NCI-H128 (cell line): ENCODE measurements at regions not wholly inside any gene's neighbourhood (a gene's known extent, or its start where the extent isn't known, plus 50 kb on each side); places are given as distances from the start of the nearest gene placed in this dataset.

ENCODE experiments used
- DNase-seq: peaks from one replicate; lab custom pipeline; 2025; ENCODE audit not compliant: unreplicated experiment; lab: John Stamatoyannopoulos, UW

DNA sequence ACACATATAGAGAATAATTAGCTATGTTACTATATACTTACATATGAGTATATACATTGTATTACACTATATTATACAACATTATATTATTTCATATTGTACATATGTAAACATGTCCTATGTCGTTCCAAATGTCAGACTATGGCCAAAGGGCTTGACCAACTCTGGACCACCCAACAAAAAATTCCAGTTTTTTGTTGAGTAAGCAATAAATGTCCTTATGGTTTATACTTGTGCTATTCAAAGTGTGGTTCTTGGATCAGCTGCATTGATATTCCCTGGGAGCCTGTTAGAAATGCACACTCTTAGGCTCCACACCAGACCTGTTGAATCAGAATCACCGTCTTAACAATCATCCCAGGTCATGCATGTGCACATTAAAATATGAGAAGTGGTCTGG, 225.4 kb upstream of the ZFP64 start:
- DNase-seq = no peak

DNA sequence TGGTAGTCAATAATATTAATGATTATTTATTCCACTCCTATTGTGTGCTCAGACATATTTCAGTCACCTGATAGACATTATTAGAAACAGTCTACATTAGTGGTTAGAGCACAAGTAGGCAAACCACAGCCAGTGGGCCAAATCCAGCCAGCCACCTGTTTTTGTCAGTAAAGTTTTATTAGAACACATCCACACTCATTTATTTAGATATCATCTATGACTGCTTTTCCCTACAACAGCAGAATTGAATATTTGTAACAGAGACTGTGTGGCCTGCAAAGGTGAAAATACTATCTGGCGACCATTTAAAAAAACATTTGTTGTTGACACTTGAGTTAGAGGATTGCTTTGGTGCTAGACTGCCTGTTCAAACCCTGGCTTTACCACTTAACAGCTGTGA, 220.0 kb upstream of the ZFP64 start:
- no peak for DNase-seq

DNA sequence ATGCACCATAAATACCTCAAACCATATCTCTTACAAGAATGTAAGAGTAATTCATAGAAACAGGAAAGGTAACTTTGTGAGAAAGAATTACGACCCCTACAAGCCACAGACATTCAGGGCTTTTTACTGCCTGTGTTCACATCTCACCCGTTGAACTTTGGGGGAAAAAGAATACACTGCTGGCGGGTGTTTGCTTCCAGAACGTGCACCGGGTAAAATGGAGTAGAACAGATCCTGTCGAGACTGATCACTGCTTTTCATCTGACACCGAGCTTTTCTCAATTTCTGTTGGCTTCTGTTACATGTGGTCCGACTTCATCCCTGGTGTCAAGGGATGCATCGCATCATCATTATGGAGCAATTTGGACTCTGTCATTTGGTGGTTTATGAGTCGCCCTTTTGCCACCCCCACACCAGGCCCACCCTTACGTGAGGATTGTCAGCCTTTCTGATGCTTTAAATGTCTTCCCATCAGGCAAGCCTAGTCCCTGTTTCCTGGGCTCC, 219.2 kb upstream of the ZFP64 start:
- no peak for DNase-seq

DNA sequence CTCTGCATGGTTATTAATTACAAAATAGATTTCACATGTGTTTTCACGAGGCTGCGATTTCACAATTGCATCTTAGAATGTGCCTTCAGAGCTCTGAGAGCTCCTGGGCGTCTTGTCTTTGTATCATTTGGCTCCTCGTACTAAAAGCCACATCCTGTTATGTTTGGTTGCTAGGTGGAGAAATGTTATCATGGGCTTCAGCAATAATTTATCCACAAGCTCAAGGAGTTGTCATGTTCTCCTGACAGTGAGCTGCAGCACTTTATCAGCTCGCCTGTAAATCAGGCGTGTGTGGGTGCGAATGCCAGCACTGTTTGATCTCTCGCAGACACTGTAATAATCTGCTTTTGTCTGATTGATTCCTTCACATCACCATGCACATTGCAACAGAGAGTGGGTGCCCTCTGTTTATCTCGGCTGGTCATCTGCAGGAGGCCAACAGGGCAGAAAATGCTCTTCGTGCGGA, 218.6 kb upstream of the ZFP64 start:
- no peak for DNase-seq

DNA sequence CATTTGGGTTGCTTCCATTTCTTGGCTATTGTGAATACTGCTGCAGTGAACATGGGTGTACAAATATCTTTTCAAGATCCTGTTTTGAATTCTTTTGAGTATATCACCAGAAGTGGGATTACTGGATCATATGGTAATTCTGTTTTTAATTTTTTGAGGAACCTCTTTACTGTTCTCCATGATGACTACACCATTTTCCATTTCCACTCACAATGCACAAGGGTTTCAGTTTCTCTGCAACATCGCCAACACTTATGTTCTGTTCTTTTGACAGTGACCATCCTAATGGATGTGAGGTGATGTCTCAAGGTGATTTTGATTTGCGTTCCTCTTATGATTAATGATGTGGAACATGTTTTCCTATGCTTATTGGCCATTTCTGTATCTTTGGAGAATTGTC, 214.4 kb upstream of the ZFP64 start:
- DNase-seq = no peak

DNA sequence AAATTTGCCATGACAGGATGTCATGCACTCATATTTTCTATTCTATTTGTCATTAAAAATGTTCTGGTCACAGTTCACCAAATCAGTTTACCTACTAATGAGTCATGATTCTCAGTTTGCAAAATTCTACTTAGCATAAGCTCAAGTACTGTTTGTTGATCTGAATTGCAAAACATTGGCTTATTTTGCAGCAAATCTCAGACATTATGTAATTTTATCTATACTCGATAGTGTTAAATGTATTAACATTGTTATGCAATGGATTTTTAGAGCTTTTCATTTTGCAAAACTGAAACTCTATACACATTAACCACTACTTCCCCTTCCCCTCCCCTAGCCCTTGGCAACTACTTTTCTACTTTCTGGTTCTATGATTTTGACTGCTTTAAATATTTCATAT, 213.8 kb upstream of the ZFP64 start:
- no peak for DNase-seq

DNA sequence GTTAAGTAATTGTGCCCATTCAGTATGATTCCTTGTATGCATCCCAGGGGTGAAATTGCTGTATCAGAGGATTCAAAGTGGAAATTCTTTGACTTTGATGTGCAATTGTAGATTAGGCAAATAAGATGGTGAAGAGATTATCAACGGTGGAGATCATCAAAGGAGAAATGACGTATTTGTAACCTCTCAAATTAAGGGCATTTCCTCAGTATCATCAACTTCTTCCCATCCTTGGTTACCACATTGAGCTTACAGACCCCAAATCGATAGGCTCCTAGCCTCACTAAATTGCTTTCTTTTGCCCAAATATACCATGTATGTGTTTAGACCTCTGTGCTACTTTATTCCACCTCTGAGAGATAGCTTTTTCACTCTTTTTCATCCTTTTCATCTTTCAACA, 213.1 kb upstream of the ZFP64 start:
- no peak for DNase-seq

DNA sequence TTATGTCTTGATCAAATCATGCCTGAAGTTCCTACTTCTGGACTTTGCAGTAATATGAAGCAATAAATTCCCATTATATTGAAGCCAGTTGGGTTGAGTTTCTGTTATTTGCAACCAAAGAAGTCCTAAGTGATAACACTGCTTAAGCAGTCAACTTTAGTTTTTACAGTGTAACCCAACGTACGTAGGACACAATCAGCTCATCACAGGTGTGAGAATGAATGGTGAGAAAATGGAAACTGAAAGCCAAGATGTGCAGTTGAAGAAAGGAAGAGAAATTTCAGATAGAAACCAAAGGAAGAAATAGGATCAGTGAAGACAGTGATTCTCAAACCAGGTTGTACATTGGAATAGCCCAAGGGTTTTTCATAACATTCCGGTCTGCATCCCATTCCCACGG, 211.4 kb upstream of the ZFP64 start:
- DNase-seq = no peak

DNA sequence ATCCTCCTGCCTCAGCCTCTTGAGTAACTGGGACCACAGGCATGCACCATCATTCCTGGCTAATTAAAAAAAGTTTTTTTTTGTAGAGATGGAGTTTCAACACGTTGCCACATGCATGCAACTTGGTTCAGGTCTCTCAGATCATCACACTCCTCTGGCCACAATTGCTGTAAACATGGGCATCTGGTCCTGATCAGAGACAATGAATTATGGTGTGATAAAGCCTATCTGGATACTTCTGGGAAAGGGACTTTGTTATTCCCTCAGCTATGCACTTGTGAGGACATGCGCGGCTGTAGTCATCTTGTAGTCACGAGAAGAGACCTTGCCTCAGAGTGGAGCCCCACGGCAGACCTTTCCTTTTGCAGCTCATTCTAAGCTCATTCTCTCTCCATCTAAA, 210.9 kb upstream of the ZFP64 start:
- no peak for DNase-seq

DNA sequence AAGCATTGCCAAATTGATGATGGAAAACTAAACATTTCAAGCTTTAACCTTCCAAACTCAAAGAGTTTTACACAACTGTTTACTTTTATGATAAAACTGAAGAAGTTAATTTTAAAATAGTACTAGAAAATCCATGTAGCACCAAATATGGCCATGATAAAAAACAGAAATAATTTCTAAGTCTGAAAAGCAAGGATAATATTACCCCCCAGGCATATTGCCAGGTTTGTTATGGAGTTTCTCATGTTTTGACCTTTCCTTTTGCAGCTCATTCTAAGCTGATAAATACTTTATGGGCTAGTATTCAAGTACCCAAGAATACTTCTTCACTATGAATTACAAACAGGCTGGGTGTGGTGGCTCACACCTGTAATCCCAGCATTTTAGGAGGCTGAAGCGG, 209.9 kb upstream of the ZFP64 start:
- no peak for DNase-seq

DNA sequence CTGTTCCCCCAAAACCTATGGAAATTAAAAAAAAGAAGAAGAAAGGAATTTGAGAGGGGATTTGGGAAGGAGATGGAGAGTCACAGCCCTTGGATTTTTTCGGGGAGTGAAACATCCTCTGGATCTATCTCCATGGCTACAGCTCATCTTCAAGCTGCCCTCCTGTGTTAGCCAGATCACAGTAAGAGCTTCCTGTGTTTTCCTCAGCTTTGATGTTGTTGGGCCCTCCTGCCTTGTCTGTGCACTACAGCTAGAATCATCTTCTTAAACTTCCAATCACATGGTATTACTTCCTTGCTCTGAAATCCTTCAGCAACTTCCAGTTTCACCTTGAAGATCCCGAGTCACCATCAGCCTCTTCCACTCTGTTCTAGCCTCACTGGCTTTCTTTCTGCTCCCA, 207.8 kb upstream of the ZFP64 start:
- DNase-seq = no peak

DNA sequence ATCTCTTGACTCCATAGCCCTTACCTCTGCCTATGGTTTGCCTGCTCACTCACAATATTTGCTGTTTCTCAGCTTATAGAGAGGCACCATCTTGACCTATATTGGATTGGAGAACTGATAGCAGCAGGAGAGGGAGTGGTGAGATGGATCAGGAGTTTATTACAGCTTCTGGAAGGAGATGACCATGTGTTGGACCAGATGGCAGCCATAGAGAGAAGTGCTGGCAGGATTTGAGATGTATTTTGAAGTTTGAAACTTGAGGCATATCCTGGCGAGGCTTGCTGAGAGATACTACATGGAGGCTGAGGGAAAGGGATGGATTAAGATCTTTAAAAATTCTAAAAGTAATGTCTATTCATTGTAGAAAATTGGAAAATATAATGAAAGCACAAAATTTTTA, 198.0 kb upstream of the ZFP64 start:
- no peak for DNase-seq

DNA sequence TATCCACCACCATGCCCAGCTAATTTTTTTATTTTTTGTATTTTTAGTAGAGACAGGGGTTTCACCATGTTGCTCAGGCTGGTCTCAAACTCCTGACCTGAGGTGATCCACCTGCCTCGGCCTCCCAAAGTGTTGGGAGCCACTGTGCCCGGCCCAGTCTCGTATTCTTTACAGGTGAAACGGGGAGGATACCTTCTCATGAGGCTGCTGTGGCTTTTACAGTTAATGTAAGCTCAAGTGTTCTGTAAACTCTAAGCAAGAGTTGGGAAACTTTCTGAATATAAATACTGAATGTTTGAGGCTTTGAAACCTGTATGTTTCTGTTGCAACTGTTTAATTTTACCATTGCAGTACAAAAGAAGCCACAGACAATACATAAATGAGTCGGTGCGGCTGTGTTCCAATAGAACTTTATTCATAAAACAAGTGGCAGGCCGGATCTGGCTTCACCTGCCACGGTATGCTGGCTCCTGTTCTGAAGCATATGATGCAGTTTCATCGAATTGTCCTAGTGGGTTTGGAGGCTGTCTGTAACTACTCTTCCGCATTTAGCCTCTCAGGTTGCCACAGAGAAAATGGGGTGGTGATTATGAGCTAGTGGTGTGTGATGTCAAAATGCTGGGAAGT, 192.5 kb upstream of the ZFP64 start:
- DNase-seq = no peak

DNA sequence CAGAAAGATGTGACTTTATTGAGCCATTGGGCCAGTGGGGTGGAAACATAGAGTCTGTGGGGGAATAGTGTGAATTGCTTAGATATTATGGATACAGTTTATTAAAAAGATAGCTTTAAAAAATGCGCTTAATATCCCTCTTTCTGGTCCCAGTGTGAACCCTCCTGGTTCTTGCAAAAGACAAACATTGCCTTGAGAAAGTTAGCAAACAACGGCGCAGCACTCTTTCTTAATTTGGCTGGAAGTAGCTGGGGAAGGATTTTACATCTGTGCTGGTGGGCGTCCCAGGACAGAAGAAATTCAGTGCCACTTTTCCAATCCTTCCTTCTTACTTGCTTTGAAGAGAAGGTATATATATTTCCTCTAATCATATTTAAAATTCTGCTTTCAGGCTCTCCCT, 191.4 kb upstream of the ZFP64 start:
- no peak for DNase-seq

DNA sequence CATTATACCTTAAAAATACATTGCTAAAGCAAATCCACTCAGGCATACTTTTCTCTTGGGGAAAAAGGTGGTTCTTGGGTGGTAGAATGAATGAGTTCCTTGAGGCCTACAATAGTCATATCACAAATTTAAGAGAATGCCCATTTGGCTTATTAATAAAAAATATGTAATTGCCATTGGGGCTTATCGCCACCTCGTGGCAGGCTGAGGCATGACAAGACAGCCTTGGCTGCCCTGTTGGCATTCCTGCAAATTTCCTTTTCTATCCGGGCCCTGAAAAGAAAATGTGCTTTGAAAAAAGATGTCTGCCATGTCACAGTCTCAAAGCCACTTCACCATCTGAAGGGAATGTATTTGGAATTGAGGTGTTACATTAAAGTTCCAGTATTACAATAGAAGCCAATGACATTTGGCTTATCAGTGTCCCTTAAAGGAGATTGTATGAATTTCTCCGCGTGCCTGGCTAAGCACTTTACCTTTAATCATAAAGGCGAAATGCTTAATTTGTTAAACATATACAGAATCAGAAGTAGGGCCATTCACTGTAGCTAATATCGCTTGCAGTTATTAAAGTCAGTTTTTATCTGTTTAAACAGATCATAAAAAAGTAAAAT, 188.3 kb upstream of the ZFP64 start:
- DNase-seq = no peak

DNA sequence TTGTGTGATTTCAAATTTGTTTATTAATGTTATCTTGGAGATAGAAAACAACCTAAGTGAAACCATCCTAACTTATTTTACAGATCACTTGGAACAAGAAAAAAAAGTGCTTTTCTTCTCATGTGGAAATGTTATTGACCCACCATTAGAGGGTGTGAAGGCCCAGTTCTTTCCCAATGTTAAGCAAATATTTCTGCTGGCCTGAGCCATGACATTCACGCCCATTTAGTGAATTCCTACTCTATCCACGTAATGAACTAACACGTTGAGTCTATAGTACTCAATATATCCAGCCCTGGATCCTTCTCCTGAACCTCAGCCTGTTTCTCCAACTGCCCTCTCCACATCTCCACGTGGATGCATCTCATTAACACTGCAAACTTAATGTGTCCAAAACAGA, 180.6 kb upstream of the ZFP64 start:
- no peak for DNase-seq

DNA sequence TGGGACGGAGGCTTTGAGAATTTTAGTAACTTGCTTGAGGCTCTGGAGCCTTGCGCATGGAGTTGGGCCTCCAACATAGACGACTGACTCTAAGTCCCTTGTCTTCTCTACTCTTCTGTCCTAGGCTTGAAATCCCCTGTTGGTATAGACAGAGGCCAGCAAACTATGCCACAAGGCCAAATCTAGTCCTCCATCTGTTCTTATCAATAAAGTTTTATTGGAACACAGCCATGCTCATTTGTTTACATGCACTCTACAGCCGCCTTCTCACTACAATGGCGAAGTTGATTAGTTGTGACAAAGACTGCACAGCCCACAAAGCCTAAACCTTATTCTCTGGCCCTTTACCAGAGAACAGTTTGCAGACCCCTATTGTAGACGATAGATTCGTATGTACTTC, 174.1 kb upstream of the ZFP64 start:
- no peak for DNase-seq

DNA sequence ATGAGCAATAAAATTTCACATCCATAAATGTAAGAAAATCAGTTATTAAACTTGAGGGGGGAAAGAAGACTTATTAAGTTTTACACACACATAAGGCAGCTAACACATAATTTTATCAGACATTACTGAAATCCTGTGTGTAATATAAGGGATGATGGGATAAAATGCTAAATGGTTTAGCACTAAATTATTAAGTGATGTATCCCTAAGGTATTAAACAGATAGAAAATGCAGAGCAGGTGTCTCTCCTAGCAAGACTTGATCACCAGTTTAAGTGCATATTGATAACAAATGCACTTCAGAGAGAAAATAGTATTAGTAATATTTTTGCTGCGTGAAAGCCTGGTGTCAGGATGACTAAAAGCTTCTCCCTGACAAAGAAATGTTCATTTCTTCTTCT, 172.8 kb upstream of the ZFP64 start:
- DNase-seq = no peak

DNA sequence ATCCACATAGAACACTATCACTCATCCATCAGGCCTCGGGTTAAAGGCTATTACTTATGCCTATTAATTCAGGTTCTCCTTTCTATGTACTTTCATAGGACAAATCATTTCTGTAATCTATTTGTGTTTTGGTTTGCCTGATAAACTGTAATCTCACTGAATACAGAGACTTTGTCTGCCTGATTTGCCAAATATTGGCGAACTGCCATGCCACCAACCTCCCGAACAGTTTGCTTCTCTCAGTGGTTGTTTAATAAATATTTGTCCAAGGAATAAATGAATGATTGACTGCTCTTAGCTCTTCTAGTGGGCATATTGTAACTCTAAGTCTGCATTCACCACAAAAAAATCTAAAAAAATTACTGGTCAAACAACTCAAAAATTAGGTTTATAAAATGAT, 170.1 kb upstream of the ZFP64 start:
- no peak for DNase-seq

DNA sequence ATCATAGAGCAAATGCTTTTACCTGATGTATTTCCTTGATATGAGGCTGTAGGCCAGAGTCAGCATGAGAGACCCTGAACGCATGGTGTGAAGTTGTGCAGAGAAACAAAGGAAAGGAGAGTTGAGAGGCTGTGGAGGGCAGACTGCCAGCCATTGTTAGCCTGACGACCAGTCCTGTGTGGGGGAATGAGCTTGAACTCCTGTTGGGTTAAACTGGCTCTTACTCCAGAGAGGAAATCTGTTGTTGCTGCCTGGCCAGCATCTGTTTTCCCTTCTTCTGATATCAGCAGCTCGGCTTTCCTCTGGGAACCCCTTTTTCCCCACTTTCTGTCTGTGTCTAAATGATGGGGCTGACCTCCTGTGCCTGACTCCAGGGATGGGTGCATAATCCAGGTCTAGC, 158.2 kb upstream of the ZFP64 start:
- DNase-seq = no peak

DNA sequence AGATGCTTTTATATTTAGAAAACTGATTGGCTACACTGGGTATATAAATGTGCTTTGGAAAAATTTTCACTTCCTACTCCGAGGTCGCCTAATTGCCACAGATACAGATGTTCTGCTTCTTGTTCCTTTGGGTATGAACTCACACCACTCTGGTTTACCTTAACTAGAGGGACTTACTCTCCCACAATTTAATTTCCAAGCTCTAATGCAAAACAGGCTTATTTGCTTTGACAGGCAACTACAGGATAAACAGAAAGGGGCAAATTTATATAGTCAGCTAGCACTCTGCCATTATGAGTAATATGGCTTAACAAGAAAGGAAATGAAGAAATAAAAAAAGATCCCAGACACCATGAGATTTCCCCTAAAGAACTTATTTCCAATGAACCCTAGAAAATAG, 156.9 kb upstream of the ZFP64 start:
- DNase-seq = no peak

DNA sequence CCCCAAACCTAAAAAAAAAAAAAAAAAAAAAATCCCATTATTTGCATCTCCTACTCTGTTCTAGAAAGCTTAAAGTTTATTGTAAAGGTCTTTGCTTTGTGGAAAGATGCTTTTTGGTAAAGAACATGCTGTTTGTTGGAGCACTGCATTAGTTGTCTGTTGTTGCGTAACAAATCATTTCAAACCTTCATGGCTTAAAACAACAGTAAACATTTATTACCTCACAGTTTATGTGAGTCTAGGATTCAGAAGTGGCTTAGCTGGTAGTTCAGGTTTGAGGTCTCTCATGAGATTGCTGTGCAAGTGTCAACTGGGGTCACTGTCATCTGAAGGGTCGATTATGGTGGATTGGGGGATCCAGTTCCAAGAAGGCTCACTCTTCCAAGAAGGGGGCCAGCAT, 155.2 kb upstream of the ZFP64 start:
- no peak for DNase-seq

DNA sequence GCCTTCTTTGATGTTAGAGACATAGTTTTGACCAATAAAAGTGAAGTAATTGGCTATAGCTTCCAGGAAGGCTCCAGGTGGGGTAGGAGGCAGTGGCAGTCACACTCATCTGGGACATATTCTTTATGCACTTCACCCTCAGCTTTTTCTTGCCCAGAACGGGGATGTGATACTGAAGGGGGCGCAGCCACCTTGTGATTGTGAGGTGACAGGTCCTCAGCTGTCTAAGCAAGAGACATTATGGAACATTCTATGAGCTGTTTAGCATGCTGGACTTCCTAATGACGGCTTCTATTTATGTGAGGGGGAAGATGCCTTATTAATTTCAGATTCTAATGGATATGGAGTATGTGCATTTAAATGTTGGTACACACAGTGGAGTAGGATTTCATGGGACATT, 151.3 kb upstream of the ZFP64 start:
- DNase-seq = no peak
